ENCODE measurements at regions not wholly inside any gene's neighbourhood (a gene's known extent, or its start where the extent isn't known, plus 50 kb on each side); places are given as distances from the start of the nearest gene placed in this dataset.
"Not testable (repeated sequence)": the region's sequence is repeated elsewhere in the genome, so short reads cannot be mapped to it uniquely, and the experiment has no call there.

- no peak overlapping the region for H3K27ac Mint-ChIP-seq
- intact Hi-C loops (cut with micrococcal nuclease): no loop called here
Measured at GRCh38 chr14:53368711-53369201, 215.6 kb upstream of the DDHD1 start.

GRCh38 chr14:53368066-53368465 is 214.9 kb upstream of the DDHD1 start:
- no peak overlapping the region for H3K27ac Mint-ChIP-seq
- intact Hi-C loops (cut with micrococcal nuclease): no loop called here
- no peak overlapping the region for H3K4me3 Mint-ChIP-seq

More at GRCh38 chr14:53368711-53369201, 215.6 kb upstream of the DDHD1 start:
- no peaks in the 10 kb centered on the region for H3K9me3 Mint-ChIP-seq
- H3K4me1 Mint-ChIP-seq (ENCODE audit: low read depth): no peaks in the 10 kb centered on the region
- no peak overlapping the region for H3K4me3 Mint-ChIP-seq
- DNase-seq (ENCODE audit: low spot score): no peak
- no peaks in the 10 kb centered on the region for H3K36me3 Mint-ChIP-seq (ENCODE audit: low read depth)
- H3K27me3 Mint-ChIP-seq (ENCODE audit: insufficient read depth): no peaks in the 10 kb centered on the region

GRCh38 chr14:53367644-53368026 is 214.5 kb upstream of the DDHD1 start:
- no peak for DNase-seq (ENCODE audit: low spot score)
- Mint-ChIP-seq H3K4me3 (no peak overlapping the region), H3K4me1 (ENCODE audit: low read depth) (no peaks in the 10 kb centered on the region), H3K27ac (no peak overlapping the region), H3K9me3 (no peaks in the 10 kb centered on the region), H3K36me3 (ENCODE audit: low read depth) (no peaks in the 10 kb centered on the region), H3K27me3 (ENCODE audit: insufficient read depth) (no peaks in the 10 kb centered on the region)
- intact Hi-C loops (cut with micrococcal nuclease): no loop called here

More at GRCh38 chr14:53368066-53368465, 214.9 kb upstream of the DDHD1 start:
- no peaks in the 10 kb centered on the region for H3K36me3 Mint-ChIP-seq (ENCODE audit: low read depth)
- H3K4me1 Mint-ChIP-seq (ENCODE audit: low read depth): no peaks in the 10 kb centered on the region
- no peaks in the 10 kb centered on the region for H3K9me3 Mint-ChIP-seq
- no peaks in the 10 kb centered on the region for H3K27me3 Mint-ChIP-seq (ENCODE audit: insufficient read depth)
- no peak for DNase-seq (ENCODE audit: low spot score)

- DNase-seq (ENCODE audit: low spot score): no peak
- no peak overlapping the region for H3K27ac Mint-ChIP-seq
- no peak overlapping the region for H3K4me3 Mint-ChIP-seq
- H3K36me3 Mint-ChIP-seq (ENCODE audit: low read depth): no peaks in the 10 kb centered on the region
- no peaks in the 10 kb centered on the region for H3K27me3 Mint-ChIP-seq (ENCODE audit: insufficient read depth)
- intact Hi-C loops (cut with micrococcal nuclease): no loop called here
- H3K9me3 Mint-ChIP-seq: no peaks in the 10 kb centered on the region
- no peaks in the 10 kb centered on the region for H3K4me1 Mint-ChIP-seq (ENCODE audit: low read depth)
Measured at GRCh38 chr14:53365486-53366130, 212.5 kb upstream of the DDHD1 start.

GRCh38 chr14:53362916-53363315 is 209.8 kb upstream of the DDHD1 start:
- H3K36me3 Mint-ChIP-seq (ENCODE audit: low read depth); intact Hi-C loops (cut with micrococcal nuclease); H3K9me3 Mint-ChIP-seq; DNase-seq (ENCODE audit: low spot score); H3K4me3 Mint-ChIP-seq; H3K4me1 Mint-ChIP-seq (ENCODE audit: low read depth); H3K27me3 Mint-ChIP-seq (ENCODE audit: insufficient read depth); H3K27ac Mint-ChIP-seq: not testable (repeated sequence)

- H3K27me3 Mint-ChIP-seq (ENCODE audit: insufficient read depth): no peaks in the 10 kb centered on the region
- H3K9me3 Mint-ChIP-seq: no peaks in the 10 kb centered on the region
- H3K4me1 Mint-ChIP-seq (ENCODE audit: low read depth): no peaks in the 10 kb centered on the region
- H3K4me3 Mint-ChIP-seq: no peak overlapping the region
- intact Hi-C loops (cut with micrococcal nuclease): no loop called here
- no peaks in the 10 kb centered on the region for H3K36me3 Mint-ChIP-seq (ENCODE audit: low read depth)
- DNase-seq (ENCODE audit: low spot score): no peak
- no peak overlapping the region for H3K27ac Mint-ChIP-seq
Measured at GRCh38 chr14:53360829-53361228, 207.7 kb upstream of the DDHD1 start.

GRCh38 chr14:53358166-53358565 is 205.0 kb upstream of the DDHD1 start:
- Mint-ChIP-seq H3K27ac (no peak overlapping the region), H3K9me3 (no peaks in the 10 kb centered on the region), H3K27me3 (ENCODE audit: insufficient read depth) (no peaks in the 10 kb centered on the region), H3K4me3 (no peak overlapping the region), H3K36me3 (ENCODE audit: low read depth) (no peaks in the 10 kb centered on the region), H3K4me1 (ENCODE audit: low read depth) (no peaks in the 10 kb centered on the region)
- intact Hi-C loops (cut with micrococcal nuclease): no loop called here
- no peak for DNase-seq (ENCODE audit: low spot score)

- H3K4me1 Mint-ChIP-seq (ENCODE audit: low read depth): no peaks in the 10 kb centered on the region
- H3K36me3 Mint-ChIP-seq (ENCODE audit: low read depth): no peaks in the 10 kb centered on the region
- no peak for DNase-seq (ENCODE audit: low spot score)
- no peak overlapping the region for H3K4me3 Mint-ChIP-seq
- no peaks in the 10 kb centered on the region for H3K27me3 Mint-ChIP-seq (ENCODE audit: insufficient read depth)
- intact Hi-C loops (cut with micrococcal nuclease): no loop called here
- no peaks in the 10 kb centered on the region for H3K9me3 Mint-ChIP-seq
- no peak overlapping the region for H3K27ac Mint-ChIP-seq
Measured at GRCh38 chr14:53356361-53357150, 203.4 kb upstream of the DDHD1 start.

- intact Hi-C loops (cut with micrococcal nuclease): no loop called here
- Mint-ChIP-seq H3K27ac (no peak overlapping the region), H3K9me3 (no peaks in the 10 kb centered on the region), H3K4me3 (no peak overlapping the region), H3K4me1 (ENCODE audit: low read depth) (no peaks in the 10 kb centered on the region), H3K27me3 (ENCODE audit: insufficient read depth) (no peaks in the 10 kb centered on the region), H3K36me3 (ENCODE audit: low read depth) (no peaks in the 10 kb centered on the region)
- DNase-seq (ENCODE audit: low spot score): no peak
Measured at GRCh38 chr14:53355581-53356112, 202.5 kb upstream of the DDHD1 start.

GRCh38 chr14:53354336-53354735 is 201.2 kb upstream of the DDHD1 start:
- no peak for DNase-seq (ENCODE audit: low spot score)

GRCh38 chr14:53350866-53351265 is 197.7 kb upstream of the DDHD1 start:
- H3K4me3 Mint-ChIP-seq: no peak overlapping the region
- no peak for DNase-seq (ENCODE audit: low spot score)
- intact Hi-C loops (cut with micrococcal nuclease): no loop called here
- H3K9me3 Mint-ChIP-seq: no peaks in the 10 kb centered on the region
- no peaks in the 10 kb centered on the region for H3K4me1 Mint-ChIP-seq (ENCODE audit: low read depth)
- H3K27ac Mint-ChIP-seq: no peak overlapping the region
- H3K27me3 Mint-ChIP-seq (ENCODE audit: insufficient read depth): no peaks in the 10 kb centered on the region
- H3K36me3 Mint-ChIP-seq (ENCODE audit: low read depth): no peaks in the 10 kb centered on the region

More at GRCh38 chr14:53354336-53354735, 201.2 kb upstream of the DDHD1 start:
- Mint-ChIP-seq H3K27me3 (ENCODE audit: insufficient read depth) (no peaks in the 10 kb centered on the region), H3K9me3 (no peaks in the 10 kb centered on the region), H3K4me3 (no peak overlapping the region), H3K4me1 (ENCODE audit: low read depth) (no peaks in the 10 kb centered on the region), H3K27ac (no peak overlapping the region), H3K36me3 (ENCODE audit: low read depth) (no peaks in the 10 kb centered on the region)
- intact Hi-C loops (cut with micrococcal nuclease): no loop called here

- no peaks in the 10 kb centered on the region for H3K27me3 Mint-ChIP-seq (ENCODE audit: insufficient read depth)
- H3K4me3 Mint-ChIP-seq: no peak overlapping the region
- no peaks in the 10 kb centered on the region for H3K9me3 Mint-ChIP-seq
- H3K27ac Mint-ChIP-seq: no peak overlapping the region
- no peaks in the 10 kb centered on the region for H3K4me1 Mint-ChIP-seq (ENCODE audit: low read depth)
- H3K36me3 Mint-ChIP-seq (ENCODE audit: low read depth): no peaks in the 10 kb centered on the region
- intact Hi-C loops (cut with micrococcal nuclease): no loop called here
- DNase-seq (ENCODE audit: low spot score): no peak
Measured at GRCh38 chr14:53350429-53350828, 197.3 kb upstream of the DDHD1 start.

- intact Hi-C loops (cut with micrococcal nuclease): no loop called here
- Mint-ChIP-seq H3K27me3 (ENCODE audit: insufficient read depth) (no peaks in the 10 kb centered on the region), H3K36me3 (ENCODE audit: low read depth) (no peaks in the 10 kb centered on the region), H3K4me1 (ENCODE audit: low read depth) (no peaks in the 10 kb centered on the region), H3K4me3 (no peak overlapping the region), H3K27ac (no peak overlapping the region), H3K9me3 (no peaks in the 10 kb centered on the region)
- no peak for DNase-seq (ENCODE audit: low spot score)
Measured at GRCh38 chr14:53346988-53347387, 193.9 kb upstream of the DDHD1 start.

All from activated T-helper 1 cell treated with anti-CD3 and anti-CD28 coated beads, Interleukin-12 subunit alpha, Interleukin-12 subunit beta, Interleukin-2, Interleukin-4 antibody, amounts not matched to agents 30 ng/mL and 10 ng/mL and 1 ng/mL, durations not matched to agents 14 hours and 24 hours and 36 hours (primary cell).